Neural crest cell (in vitro differentiated cells): ENCODE measurements at regions not wholly inside any gene's neighbourhood (a gene's known extent, or its start where the extent isn't known, plus 50 kb on each side); places are given as distances from the start of the nearest gene placed in this dataset.

Experiments
- DNase-seq: peaks from one replicate; pipeline ENCODE4 v3.0.0; 2021; ENCODE audit warnings: low read depth, mixed read lengths, low spot score
- H3K27ac Mint-ChIP-seq: one replicate; pipeline ENCODE4 v1.8.0; 2021; ENCODE audit warnings: mild to moderate bottlenecking, mixed read lengths; ENCODE audit not compliant: unreplicated experiment
- H3K27me3 Mint-ChIP-seq: 2 replicates; pipeline ENCODE4 v1.8.0; 2021; ENCODE audit warnings: low read depth, mild to moderate bottlenecking, mixed read lengths
- H3K36me3 Mint-ChIP-seq: 2 replicates; pipeline ENCODE4 v1.8.0; 2021; ENCODE audit warnings: low read depth, mild to moderate bottlenecking, mixed read lengths
- H3K4me1 Mint-ChIP-seq: 2 replicates; pipeline ENCODE4 v1.8.0; 2021; ENCODE audit warnings: mixed read lengths
- H3K4me3 Mint-ChIP-seq: one replicate; pipeline ENCODE4 v1.8.0; 2021; ENCODE audit warnings: mild to moderate bottlenecking, mixed read lengths
- H3K9me3 Mint-ChIP-seq: 2 replicates; pipeline ENCODE4 v1.8.0; 2021; ENCODE audit warnings: mixed read lengths
- TF ChIP-seq, protein P1 (sequence below): fragments of 200-600 bp; sonication (generic); conservative IDR thresholded peaks from 2 replicates; pipeline ENCODE4 v1.5.0; 2021; ENCODE audit warnings: antibody characterized with exemption, mild to moderate bottlenecking

DNA sequence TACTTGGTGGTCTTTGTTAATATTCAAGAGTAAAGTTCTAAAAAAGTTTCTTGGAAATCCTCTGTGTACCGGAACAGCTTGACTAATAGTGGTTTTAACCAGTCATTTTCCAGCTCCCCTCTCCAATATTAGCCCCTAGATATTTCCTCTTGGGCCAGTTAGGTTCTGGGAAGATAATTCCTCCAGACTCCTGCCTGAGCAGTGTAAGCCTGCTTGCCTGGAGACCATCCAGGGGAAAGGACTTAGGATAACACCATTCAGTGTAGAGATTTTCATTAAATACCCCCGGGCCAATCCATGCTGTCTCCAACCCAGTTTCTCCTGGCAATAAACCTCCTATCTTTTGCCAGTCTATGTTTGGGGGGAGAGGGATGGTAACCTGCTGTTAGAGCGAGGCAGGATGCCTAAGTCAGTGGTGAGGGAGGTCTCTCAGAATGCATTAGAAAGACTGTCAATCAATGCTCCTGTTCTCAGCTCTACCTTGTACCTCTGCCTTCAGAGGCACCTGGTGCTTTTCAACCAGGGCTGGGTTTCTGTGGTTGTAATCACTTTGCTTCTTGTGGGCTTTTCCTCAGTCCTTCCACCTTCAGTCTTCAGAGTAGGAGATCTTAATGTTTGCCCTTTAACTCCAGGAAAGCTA is 186.4 kb downstream of the RNF152 start:
- H3K4me3 Mint-ChIP-seq = no peak overlapping the region
- H3K4me1 Mint-ChIP-seq = peaks cover 3% of the 10 kb centered on the region
- H3K27ac Mint-ChIP-seq = no peak overlapping the region
- TF ChIP-seq, protein P1, sequence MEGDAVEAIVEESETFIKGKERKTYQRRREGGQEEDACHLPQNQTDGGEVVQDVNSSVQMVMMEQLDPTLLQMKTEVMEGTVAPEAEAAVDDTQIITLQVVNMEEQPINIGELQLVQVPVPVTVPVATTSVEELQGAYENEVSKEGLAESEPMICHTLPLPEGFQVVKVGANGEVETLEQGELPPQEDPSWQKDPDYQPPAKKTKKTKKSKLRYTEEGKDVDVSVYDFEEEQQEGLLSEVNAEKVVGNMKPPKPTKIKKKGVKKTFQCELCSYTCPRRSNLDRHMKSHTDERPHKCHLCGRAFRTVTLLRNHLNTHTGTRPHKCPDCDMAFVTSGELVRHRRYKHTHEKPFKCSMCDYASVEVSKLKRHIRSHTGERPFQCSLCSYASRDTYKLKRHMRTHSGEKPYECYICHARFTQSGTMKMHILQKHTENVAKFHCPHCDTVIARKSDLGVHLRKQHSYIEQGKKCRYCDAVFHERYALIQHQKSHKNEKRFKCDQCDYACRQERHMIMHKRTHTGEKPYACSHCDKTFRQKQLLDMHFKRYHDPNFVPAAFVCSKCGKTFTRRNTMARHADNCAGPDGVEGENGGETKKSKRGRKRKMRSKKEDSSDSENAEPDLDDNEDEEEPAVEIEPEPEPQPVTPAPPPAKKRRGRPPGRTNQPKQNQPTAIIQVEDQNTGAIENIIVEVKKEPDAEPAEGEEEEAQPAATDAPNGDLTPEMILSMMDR = no peak
- no peak for DNase-seq
- peaks cover 6% of the 10 kb centered on the region for H3K9me3 Mint-ChIP-seq
- H3K36me3 Mint-ChIP-seq = no peaks in the 10 kb centered on the region
- no peaks in the 10 kb centered on the region for H3K27me3 Mint-ChIP-seq

DNA sequence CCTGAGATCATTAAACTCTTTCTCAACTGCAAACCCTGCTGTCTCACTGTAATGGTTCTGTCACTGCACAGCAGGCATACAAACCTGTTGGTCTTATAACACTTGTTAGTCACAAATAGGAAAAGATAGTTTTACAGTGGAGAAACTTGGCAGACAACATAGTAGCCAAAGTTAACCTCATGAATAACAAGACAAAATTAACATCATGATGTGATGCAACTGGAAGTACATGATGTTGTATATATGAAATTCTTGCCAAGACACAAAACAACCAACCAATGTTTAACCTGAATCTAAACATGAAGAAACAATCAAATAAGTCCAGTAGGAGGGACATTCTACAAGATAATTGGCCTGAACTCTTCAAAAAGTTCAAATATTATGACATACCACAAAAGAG is 189.3 kb downstream of the RNF152 start:
- TF ChIP-seq, protein P1 = no peak
- H3K9me3 Mint-ChIP-seq = peaks cover 6% of the 10 kb centered on the region
- H3K4me3 Mint-ChIP-seq = no peak overlapping the region
- DNase-seq = no peak
- H3K4me1 Mint-ChIP-seq = peaks cover 3% of the 10 kb centered on the region
- no peak overlapping the region for H3K27ac Mint-ChIP-seq
- H3K36me3 Mint-ChIP-seq = no peaks in the 10 kb centered on the region
- no peaks in the 10 kb centered on the region for H3K27me3 Mint-ChIP-seq

DNA sequence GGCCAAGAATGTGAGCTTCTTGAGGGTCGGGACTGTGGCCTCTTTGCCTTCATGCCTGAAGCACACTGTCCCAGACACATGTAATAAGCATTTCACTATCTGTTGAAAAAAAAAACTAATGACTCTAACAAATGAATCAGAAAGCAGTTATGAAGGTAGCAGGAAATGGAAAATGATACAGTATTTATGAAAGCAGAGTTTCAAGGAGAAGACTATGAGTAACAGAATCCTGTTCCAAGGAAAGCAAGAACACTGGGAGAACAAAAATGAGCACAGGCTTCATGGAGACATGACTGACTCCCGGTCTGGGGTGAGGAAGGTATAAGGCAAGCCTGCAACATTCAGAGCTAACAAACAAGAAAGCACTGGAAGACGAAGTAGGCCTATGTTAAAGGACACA is 190.8 kb downstream of the RNF152 start:
- Mint-ChIP-seq H3K36me3 (no peaks in the 10 kb centered on the region), H3K9me3 (peaks cover 6% of the 10 kb centered on the region), H3K27ac (no peak overlapping the region), H3K27me3 (no peaks in the 10 kb centered on the region), H3K4me1 (peaks cover 11% of the 10 kb centered on the region), H3K4me3 (no peak overlapping the region)
- TF ChIP-seq, protein P1 = no peak
- no peak for DNase-seq

DNA sequence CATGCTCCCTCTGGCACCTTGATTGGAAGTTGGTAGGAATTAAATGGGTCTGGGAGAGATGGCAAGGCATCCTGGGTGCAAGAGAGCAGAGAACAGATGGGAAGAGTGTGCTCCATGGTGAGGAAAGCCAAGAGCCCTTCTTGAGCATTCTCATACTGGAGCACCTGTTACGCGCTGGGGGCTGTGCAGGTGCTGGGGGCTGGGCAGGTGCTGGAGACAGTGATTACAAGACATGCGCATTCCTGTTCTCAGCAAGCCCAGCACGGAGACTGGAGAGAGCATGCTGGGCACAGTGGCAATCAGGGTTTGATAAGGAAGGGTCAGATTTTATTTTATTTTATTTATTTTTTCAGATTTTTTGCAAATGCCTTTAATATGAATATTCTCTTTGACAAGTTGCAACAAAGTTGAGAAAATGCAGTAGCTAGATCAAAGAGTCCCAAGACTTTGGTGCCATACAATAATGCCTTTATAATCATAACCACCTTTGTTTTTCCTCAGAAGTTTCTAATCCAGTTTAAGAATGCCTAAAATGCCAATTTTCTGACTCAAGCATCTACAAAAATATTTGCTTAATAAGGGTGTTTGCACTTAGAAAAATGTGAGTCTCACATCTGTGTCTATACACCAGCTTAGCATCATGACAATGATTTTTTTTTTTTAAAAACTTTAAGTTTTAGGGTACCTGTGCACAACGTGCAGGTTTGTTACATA is 193.3 kb downstream of the RNF152 start:
- Mint-ChIP-seq H3K36me3 (no peaks in the 10 kb centered on the region), H3K27ac (no peak overlapping the region), H3K4me1 (peaks cover 14% of the 10 kb centered on the region), H3K27me3 (no peaks in the 10 kb centered on the region), H3K9me3 (peaks cover 13% of the 10 kb centered on the region), H3K4me3 (no peak overlapping the region)
- TF ChIP-seq, protein P1 = no peak
- DNase-seq = no peak

DNA sequence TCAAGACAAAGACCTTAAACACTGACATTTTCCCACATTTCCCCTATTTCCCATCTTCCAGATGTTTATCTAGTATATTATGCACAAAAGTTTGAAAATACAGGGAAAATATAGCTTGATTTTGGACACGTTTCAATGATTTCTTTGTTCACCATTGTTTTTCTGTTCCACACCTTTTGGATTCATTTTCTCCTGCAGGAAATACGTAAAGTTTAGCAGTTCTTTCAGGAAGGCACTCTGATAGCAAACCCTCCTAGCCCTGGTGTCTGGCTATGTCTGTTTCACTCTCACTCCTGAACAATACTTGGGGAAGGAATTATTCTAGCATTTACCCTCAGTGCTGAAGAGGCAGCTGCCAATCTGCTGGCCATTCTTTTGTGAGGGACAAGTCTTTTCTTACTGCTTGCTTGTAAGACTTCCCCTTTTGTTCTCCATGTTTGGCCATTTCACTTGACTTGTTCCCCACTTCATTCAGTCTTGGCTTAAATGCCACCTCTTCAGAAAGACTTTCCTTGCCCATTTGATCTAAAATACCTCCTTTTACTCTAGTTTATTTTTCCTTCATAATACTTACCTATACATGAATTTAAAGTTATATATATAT is 195.4 kb downstream of the RNF152 start:
- H3K27me3 Mint-ChIP-seq = no peaks in the 10 kb centered on the region
- peaks cover 16% of the 10 kb centered on the region for H3K4me1 Mint-ChIP-seq
- H3K9me3 Mint-ChIP-seq = peaks cover 8% of the 10 kb centered on the region
- H3K36me3 Mint-ChIP-seq = no peaks in the 10 kb centered on the region
- peak overlapping the region; percentile 40 for H3K27ac Mint-ChIP-seq
- no peak overlapping the region for H3K4me3 Mint-ChIP-seq
- no peak for DNase-seq
- TF ChIP-seq, protein P1 = no peak
